HCT116 (cell line): ENCODE measurements at regions not wholly inside any gene's neighbourhood (a gene's known extent, or its start where the extent isn't known, plus 50 kb on each side); places are given as distances from the start of the nearest gene placed in this dataset.

Source experiments
- ATAC-seq: fragments of 200-7000 bp; cut with Tn5 transposase; 2 replicates; pipeline ENCODE4 v1.9.1; 2020; ENCODE audit warnings: mild to moderate bottlenecking, moderate library complexity
- BruUV-seq: library from RNA; stranded (reverse); fragments of 400-500 nt; replicated peaks from 2 replicates; lab custom pipeline; 2021; lab: Mats Ljungman, UMichigan
- CTCF ChIA-PET: fragments of 300-600 bp; sonication (Branson Sonifier 250); formaldehyde crosslinking; loops from one replicate; lab custom pipeline; 2021; ENCODE audit warnings: antibody characterized with exemption; lab: Charles Lee
- POLR2A ChIA-PET: fragments of 300-600, 350-600 bp; sonication (Branson Sonifier 250); formaldehyde crosslinking; loops from one replicate; lab custom pipeline; 2021; ENCODE audit warnings: antibody characterized with exemption; lab: Charles Lee
- RAD21 ChIA-PET, 2 experiments: fragments of 300-600 bp; sonication (Branson Sonifier 250); formaldehyde crosslinking; loops; one replicate each; lab custom pipeline; 2023; ENCODE audit warnings: low total read pairs in 2 of 2; ENCODE audit not compliant: uncharacterized antibody in 2 of 2, unreplicated experiment in 2 of 2, low non-redundant PET in 1 of 2; lab: Charles Lee
- DNase-seq: peaks from one replicate; pipeline ENCODE4 v3.0.0-alpha.2; 2010; ENCODE audit warnings: low read depth, low spot score
- H2AFZ ChIP-seq: fragments of 200-600 bp; shearing (Covaris generic), sonication (generic); 2 replicates; pipeline ENCODE4 v1.6.1; 2017; ENCODE audit warnings: low read depth, mixed run types, mixed read lengths, antibody characterized with exemption, low read length; ENCODE audit not compliant: poor library complexity, severe bottlenecking
- H3K27ac ChIP-seq: 2 replicates; pipeline ENCODE4 v1.5.1; 2012; ENCODE audit warnings: low read depth, low read length
- H3K27me3 ChIP-seq: fragments of 200-600 bp; sonication (generic); 2 replicates; pipeline ENCODE4 v1.6.1; 2016; ENCODE audit warnings: mixed run types, low read length, mixed read lengths; ENCODE audit not compliant: insufficient read depth
- H3K36me3 ChIP-seq, 2 experiments: fragments of 200-500 bp in 1 of 2; fragments of 200-600 bp in 1 of 2; sonication (Bioruptor generic) in 1 of 2; sonication (generic) in 1 of 2; 2 replicates each; pipeline versions ENCODE4 v1.5.1 to v1.6.1; 2014 to 2016; ENCODE audit warnings: low read length in 2 of 2, inconsistent platforms in 1 of 2, mixed read lengths in 1 of 2, mixed run types in 1 of 2; ENCODE audit not compliant: insufficient read depth in 2 of 2, control insufficient read depth in 1 of 2
- H3K4me1 ChIP-seq, 2 experiments: fragments of 200-600 bp in 1 of 2; sonication (generic) in 1 of 2; 2 replicates each; pipeline versions ENCODE4 v1.5.1 to v1.6.1; 2012 to 2017; ENCODE audit warnings: low read length in 2 of 2, inconsistent platforms in 1 of 2, mild to moderate bottlenecking in 1 of 2, mixed read lengths in 1 of 2, mixed run types in 1 of 2, moderate library complexity in 1 of 2; ENCODE audit not compliant: insufficient read depth in 2 of 2, control insufficient read depth in 1 of 2
- H3K4me2 ChIP-seq: fragments of 200-600 bp; sonication (generic); 2 replicates; pipeline ENCODE4 v1.6.1; 2017; ENCODE audit warnings: mixed run types, low read length, mixed read lengths
- H3K4me3 ChIP-seq, 2 experiments: fragments of 200-600 bp in 1 of 2; sonication (generic) in 1 of 2; replicated peaks in 1 of 2; 2 replicates each; pipeline ENCODE4 v1.5.1; 2011 to 2016; ENCODE audit warnings: low read length in 2 of 2, control low read depth in 1 of 2, low read depth in 1 of 2, mild to moderate bottlenecking in 1 of 2, mixed read lengths in 1 of 2, mixed run types in 1 of 2
- H3K79me2 ChIP-seq: fragments of 200-600 bp; sonication (generic); 2 replicates; pipeline ENCODE4 v1.6.1; 2017; ENCODE audit warnings: mild to moderate bottlenecking, mixed run types, low read length, moderate library complexity, mixed read lengths; ENCODE audit not compliant: insufficient read depth
- H3K9ac ChIP-seq: fragments of 200-600 bp; sonication (generic); 2 replicates; pipeline ENCODE4 v1.6.1; 2016; ENCODE audit warnings: low read length, mixed read lengths
- H3K9me2 ChIP-seq: fragments of 200-600 bp; sonication (generic), shearing (Covaris generic); 2 replicates; pipeline ENCODE4 v1.6.1; 2017; ENCODE audit warnings: mixed run types, mild to moderate bottlenecking, moderate library complexity; ENCODE audit not compliant: insufficient read depth
- H3K9me3 ChIP-seq, 2 experiments: fragments of 200-500 bp in 1 of 2; fragments of 200-600 bp in 1 of 2; sonication (Bioruptor generic) in 1 of 2; sonication (generic) in 1 of 2; 2 replicates each; pipeline ENCODE4 v1.6.1; 2014 to 2017; ENCODE audit warnings: low read length in 2 of 2, mixed read lengths in 2 of 2, inconsistent platforms in 1 of 2, low read depth in 1 of 2, mild to moderate bottlenecking in 1 of 2, mixed run types in 1 of 2, moderate library complexity in 1 of 2; ENCODE audit not compliant: control insufficient read depth in 1 of 2, insufficient read depth in 1 of 2
- H4K20me1 ChIP-seq: fragments of 200-600 bp; sonication (generic), shearing (Covaris generic); 2 replicates; pipeline ENCODE4 v1.6.1; 2017; ENCODE audit warnings: mixed run types, mild to moderate bottlenecking, moderate library complexity; ENCODE audit not compliant: insufficient read depth
- CEBPB ChIP-seq: IDR thresholded peaks from 2 replicates; pipeline ENCODE4 v1.6.1; 2012; ENCODE audit warnings: low read depth
- EGR1 ChIP-seq: IDR thresholded peaks from 2 replicates; pipeline ENCODE4 v1.6.1; 2012; ENCODE audit warnings: low read depth
- ELF1 ChIP-seq: IDR thresholded peaks from 2 replicates; pipeline ENCODE4 v1.6.1; 2012; ENCODE audit warnings: low read depth, borderline replicate concordance
- EZH2 ChIP-seq: fragments of 200-600 bp; sonication (generic); IDR thresholded peaks from 2 replicates; pipeline ENCODE4 v1.6.1; 2017; ENCODE audit warnings: antibody characterized with exemption, mixed run types
- JUND ChIP-seq: IDR thresholded peaks from 2 replicates; pipeline ENCODE4 v1.6.1; 2012
- POLR2A ChIP-seq: IDR thresholded peaks from 2 replicates; pipeline ENCODE4 v1.7.0; 2011; ENCODE audit warnings: borderline replicate concordance; ENCODE audit not compliant: insufficient read depth, insufficient read length; ENCODE audit errors: extremely low read depth
- POLR2AphosphoS5 ChIP-seq: IDR thresholded peaks from 2 replicates; pipeline ENCODE4 v1.6.1; 2011; ENCODE audit warnings: mild to moderate bottlenecking, low read depth, low read length, moderate library complexity
- RAD21 ChIP-seq: IDR thresholded peaks from 2 replicates; pipeline ENCODE4 v1.6.1; 2012; ENCODE audit warnings: low read depth, mild to moderate bottlenecking
- SIN3A ChIP-seq: IDR thresholded peaks from 2 replicates; pipeline ENCODE4 v1.6.1; 2012; ENCODE audit warnings: low read depth
- SP1 ChIP-seq: IDR thresholded peaks from 2 replicates; pipeline ENCODE4 v1.6.1; 2012; ENCODE audit warnings: low read depth
- SRF ChIP-seq: IDR thresholded peaks from 2 replicates; pipeline ENCODE4 v1.6.1; 2012; ENCODE audit warnings: low read depth
- TCF7L2 ChIP-seq: IDR thresholded peaks from 2 replicates; pipeline ENCODE4 v1.7.0; 2011; ENCODE audit warnings: borderline replicate concordance, inconsistent platforms; ENCODE audit not compliant: insufficient read depth, insufficient read length; ENCODE audit errors: extremely low read depth
- YY1 ChIP-seq: IDR thresholded peaks from 2 replicates; pipeline ENCODE4 v1.6.1; 2011; ENCODE audit warnings: low read length, low read depth, moderate library complexity, mild to moderate bottlenecking; ENCODE audit not compliant: insufficient replicate concordance; ENCODE audit errors: extremely low read depth
- ZFX ChIP-seq: fragments of 450-650 bp; IDR thresholded peaks from 2 replicates; pipeline ENCODE4 v1.6.1; 2017
- intact Hi-C: fragments of 100-400 bp; cut with micrococcal nuclease; formaldehyde crosslinking; loops from 2 replicates; pipeline ENCODE4 v1.10.0; 2022
- TF ChIP-seq, protein P1 (sequence below): IDR thresholded peaks from 2 replicates; pipeline ENCODE4 v1.6.1; 2012
- TF ChIP-seq, protein P2 (sequence below): IDR thresholded peaks from 2 replicates; pipeline ENCODE4 v1.6.1; 2011; ENCODE audit warnings: mild to moderate bottlenecking, low read length, moderate library complexity; ENCODE audit not compliant: insufficient replicate concordance; ENCODE audit errors: extremely low read depth
- TF ChIP-seq, protein P3 (sequence below): IDR thresholded peaks from 2 replicates; pipeline ENCODE4 v1.6.1; 2012; ENCODE audit warnings: low read depth
- TF ChIP-seq, protein P4 (sequence below): IDR thresholded peaks from 2 replicates; pipeline ENCODE4 v1.6.1; 2012
- TF ChIP-seq, protein P5 (sequence below), 3 experiments: fragments of 200-600 bp in 1 of 3; sonication (generic) in 1 of 3; IDR thresholded peaks in 2 of 3; conservative IDR thresholded peaks in 1 of 3; 2 replicates each; pipeline ENCODE4 v1.5.1; 2012 to 2017; ENCODE audit warnings: low read depth in 2 of 3, low read length in 2 of 3, antibody characterized with exemption in 1 of 3, borderline replicate concordance in 1 of 3, control low read depth in 1 of 3, mild to moderate bottlenecking in 1 of 3, mixed read lengths in 1 of 3, mixed run types in 1 of 3, moderate library complexity in 1 of 3; ENCODE audit not compliant: insufficient read depth in 1 of 3

DNA sequence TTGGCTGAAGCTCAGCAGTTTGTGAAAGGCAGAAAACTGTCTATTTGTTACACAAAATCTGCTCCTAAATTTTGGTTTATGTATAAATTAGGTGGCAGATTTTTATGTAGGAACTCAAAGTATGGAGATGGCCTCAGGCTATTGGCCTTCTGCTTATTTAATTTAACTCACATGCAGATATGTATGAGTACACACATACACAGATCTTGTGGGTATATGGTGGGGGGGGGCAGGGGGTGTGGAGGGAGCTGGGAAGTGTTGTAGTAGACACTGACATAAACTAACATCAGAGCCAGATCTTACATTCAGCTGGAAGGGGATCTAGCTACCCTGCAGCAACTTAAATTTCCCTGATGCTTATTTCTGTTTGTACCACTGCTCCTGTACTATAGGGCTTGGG lies 170.8 kb downstream of the EPM2A start:
- TF ChIP-seq SRF (no peak), POLR2AphosphoS5 (no peak), JUND (no peak), EGR1 (no peak), SIN3A (no peak), RAD21 (no peak), POLR2A (no peak), ZFX (no peak), YY1 (no peak), ELF1 (no peak), EZH2 (no peak), CEBPB (no peak), TCF7L2 (no peak), SP1 (no peak)
- TF ChIP-seq, protein P1, sequence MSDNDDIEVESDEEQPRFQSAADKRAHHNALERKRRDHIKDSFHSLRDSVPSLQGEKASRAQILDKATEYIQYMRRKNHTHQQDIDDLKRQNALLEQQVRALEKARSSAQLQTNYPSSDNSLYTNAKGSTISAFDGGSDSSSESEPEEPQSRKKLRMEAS, result no peak
- TF ChIP-seq, protein P2, sequence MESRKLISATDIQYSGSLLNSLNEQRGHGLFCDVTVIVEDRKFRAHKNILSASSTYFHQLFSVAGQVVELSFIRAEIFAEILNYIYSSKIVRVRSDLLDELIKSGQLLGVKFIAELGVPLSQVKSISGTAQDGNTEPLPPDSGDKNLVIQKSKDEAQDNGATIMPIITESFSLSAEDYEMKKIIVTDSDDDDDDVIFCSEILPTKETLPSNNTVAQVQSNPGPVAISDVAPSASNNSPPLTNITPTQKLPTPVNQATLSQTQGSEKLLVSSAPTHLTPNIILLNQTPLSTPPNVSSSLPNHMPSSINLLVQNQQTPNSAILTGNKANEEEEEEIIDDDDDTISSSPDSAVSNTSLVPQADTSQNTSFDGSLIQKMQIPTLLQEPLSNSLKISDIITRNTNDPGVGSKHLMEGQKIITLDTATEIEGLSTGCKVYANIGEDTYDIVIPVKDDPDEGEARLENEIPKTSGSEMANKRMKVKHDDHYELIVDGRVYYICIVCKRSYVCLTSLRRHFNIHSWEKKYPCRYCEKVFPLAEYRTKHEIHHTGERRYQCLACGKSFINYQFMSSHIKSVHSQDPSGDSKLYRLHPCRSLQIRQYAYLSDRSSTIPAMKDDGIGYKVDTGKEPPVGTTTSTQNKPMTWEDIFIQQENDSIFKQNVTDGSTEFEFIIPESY, result no peak
- TF ChIP-seq, protein P3, sequence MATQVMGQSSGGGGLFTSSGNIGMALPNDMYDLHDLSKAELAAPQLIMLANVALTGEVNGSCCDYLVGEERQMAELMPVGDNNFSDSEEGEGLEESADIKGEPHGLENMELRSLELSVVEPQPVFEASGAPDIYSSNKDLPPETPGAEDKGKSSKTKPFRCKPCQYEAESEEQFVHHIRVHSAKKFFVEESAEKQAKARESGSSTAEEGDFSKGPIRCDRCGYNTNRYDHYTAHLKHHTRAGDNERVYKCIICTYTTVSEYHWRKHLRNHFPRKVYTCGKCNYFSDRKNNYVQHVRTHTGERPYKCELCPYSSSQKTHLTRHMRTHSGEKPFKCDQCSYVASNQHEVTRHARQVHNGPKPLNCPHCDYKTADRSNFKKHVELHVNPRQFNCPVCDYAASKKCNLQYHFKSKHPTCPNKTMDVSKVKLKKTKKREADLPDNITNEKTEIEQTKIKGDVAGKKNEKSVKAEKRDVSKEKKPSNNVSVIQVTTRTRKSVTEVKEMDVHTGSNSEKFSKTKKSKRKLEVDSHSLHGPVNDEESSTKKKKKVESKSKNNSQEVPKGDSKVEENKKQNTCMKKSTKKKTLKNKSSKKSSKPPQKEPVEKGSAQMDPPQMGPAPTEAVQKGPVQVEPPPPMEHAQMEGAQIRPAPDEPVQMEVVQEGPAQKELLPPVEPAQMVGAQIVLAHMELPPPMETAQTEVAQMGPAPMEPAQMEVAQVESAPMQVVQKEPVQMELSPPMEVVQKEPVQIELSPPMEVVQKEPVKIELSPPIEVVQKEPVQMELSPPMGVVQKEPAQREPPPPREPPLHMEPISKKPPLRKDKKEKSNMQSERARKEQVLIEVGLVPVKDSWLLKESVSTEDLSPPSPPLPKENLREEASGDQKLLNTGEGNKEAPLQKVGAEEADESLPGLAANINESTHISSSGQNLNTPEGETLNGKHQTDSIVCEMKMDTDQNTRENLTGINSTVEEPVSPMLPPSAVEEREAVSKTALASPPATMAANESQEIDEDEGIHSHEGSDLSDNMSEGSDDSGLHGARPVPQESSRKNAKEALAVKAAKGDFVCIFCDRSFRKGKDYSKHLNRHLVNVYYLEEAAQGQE, result no peak
- TF ChIP-seq, protein P4, sequence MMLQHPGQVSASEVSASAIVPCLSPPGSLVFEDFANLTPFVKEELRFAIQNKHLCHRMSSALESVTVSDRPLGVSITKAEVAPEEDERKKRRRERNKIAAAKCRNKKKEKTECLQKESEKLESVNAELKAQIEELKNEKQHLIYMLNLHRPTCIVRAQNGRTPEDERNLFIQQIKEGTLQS, result no peak
- TF ChIP-seq, protein P5, sequence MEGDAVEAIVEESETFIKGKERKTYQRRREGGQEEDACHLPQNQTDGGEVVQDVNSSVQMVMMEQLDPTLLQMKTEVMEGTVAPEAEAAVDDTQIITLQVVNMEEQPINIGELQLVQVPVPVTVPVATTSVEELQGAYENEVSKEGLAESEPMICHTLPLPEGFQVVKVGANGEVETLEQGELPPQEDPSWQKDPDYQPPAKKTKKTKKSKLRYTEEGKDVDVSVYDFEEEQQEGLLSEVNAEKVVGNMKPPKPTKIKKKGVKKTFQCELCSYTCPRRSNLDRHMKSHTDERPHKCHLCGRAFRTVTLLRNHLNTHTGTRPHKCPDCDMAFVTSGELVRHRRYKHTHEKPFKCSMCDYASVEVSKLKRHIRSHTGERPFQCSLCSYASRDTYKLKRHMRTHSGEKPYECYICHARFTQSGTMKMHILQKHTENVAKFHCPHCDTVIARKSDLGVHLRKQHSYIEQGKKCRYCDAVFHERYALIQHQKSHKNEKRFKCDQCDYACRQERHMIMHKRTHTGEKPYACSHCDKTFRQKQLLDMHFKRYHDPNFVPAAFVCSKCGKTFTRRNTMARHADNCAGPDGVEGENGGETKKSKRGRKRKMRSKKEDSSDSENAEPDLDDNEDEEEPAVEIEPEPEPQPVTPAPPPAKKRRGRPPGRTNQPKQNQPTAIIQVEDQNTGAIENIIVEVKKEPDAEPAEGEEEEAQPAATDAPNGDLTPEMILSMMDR (IDR thresholded peaks at IDR 0.05 in 2 of 3, conservative IDR thresholded peaks at IDR 0.05 in 1 of 3; ENCODE audit: borderline replicate concordance in 1 of 3, insufficient read depth in 1 of 3, low read depth in 2 of 3, low read length in 2 of 3), result no peak
- TF ChIP-seq, all 23 proteins: peak for 0
- no peaks in the 10 kb centered on the region for H3K9me3 ChIP-seq
- ChIA-PET POLR2A (no interaction called here), CTCF (no interaction called here), RAD21 (no interaction called here)
- H3K27me3 ChIP-seq, result no peaks in the 10 kb centered on the region
- DNase-seq, result no peak
- H3K9me2 ChIP-seq, result no peaks in the 10 kb centered on the region
- H3K79me2 ChIP-seq, result no peaks in the 10 kb centered on the region
- ATAC-seq, result no peak
- H3K4me3 ChIP-seq, result no peak overlapping the region
- no peak overlapping the region for H3K4me2 ChIP-seq
- H3K9ac ChIP-seq, result no peak overlapping the region
- intact Hi-C loops, result no loop called here
- H3K36me3 ChIP-seq, result no peaks in the 10 kb centered on the region
- no peak overlapping the region for H3K27ac ChIP-seq
- H4K20me1 ChIP-seq, result no peaks in the 10 kb centered on the region
- BruUV-seq, result no TSS peak
- H3K4me1 ChIP-seq, result no peaks in the 10 kb centered on the region
- H2AFZ ChIP-seq, result no peak overlapping the region
